T-helper 2 cell treated with Interferon-gamma antibody and Interleukin-4, amounts not matched to agents 5 μg/mL and 100 μg/mL, for 36 hours (primary cell): ENCODE measurements at regions not wholly inside any gene's neighbourhood (a gene's known extent, or its start where the extent isn't known, plus 50 kb on each side); places are given as distances from the start of the nearest gene placed in this dataset.

Experiments
- DNase-seq: peaks from one replicate; pipeline ENCODE4 v3.0.0; 2021; ENCODE audit warnings: low spot score
- H3K27ac Mint-ChIP-seq: one replicate; pipeline ENCODE4 v1.8.0; 2021; ENCODE audit warnings: mild to moderate bottlenecking, mixed read lengths
- H3K27me3 Mint-ChIP-seq: one replicate; pipeline ENCODE4 v1.8.0; 2021; ENCODE audit warnings: low read depth, mixed read lengths
- H3K36me3 Mint-ChIP-seq: one replicate; pipeline ENCODE4 v1.8.0; 2021; ENCODE audit warnings: low read depth, mixed read lengths
- H3K4me1 Mint-ChIP-seq: one replicate; pipeline ENCODE4 v1.8.0; 2021; ENCODE audit warnings: low read depth, mixed read lengths
- H3K4me3 Mint-ChIP-seq: one replicate; pipeline ENCODE4 v1.8.0; 2022; ENCODE audit warnings: mild to moderate bottlenecking, moderate library complexity, mixed read lengths
- H3K9me3 Mint-ChIP-seq: one replicate; pipeline ENCODE4 v1.8.0; 2021; ENCODE audit warnings: mixed read lengths

- Mint-ChIP-seq H3K27ac (no peak overlapping the region), H3K27me3 (no peaks in the 10 kb centered on the region), H3K36me3 (no peaks in the 10 kb centered on the region), H3K4me3 (no peak overlapping the region), H3K4me1 (no peaks in the 10 kb centered on the region), H3K9me3 (no peaks in the 10 kb centered on the region)
- DNase-seq, result no peak
These were observed 272.4 kb upstream of the MYO3A start for GRCh38 chr10:25661632-25662031.

GRCh38 chr10:25666276-25666675, 267.8 kb upstream of the MYO3A start:
- Mint-ChIP-seq H3K9me3 (no peaks in the 10 kb centered on the region), H3K4me3 (no peak overlapping the region), H3K4me1 (no peaks in the 10 kb centered on the region), H3K36me3 (no peaks in the 10 kb centered on the region), H3K27ac (no peak overlapping the region), H3K27me3 (no peaks in the 10 kb centered on the region)
- no peak for DNase-seq

GRCh38 chr10:25675204-25675603, 258.8 kb upstream of the MYO3A start:
- H3K9me3 Mint-ChIP-seq, result peaks cover 8% of the 10 kb centered on the region
- no peak for DNase-seq
- H3K27me3 Mint-ChIP-seq, result no peaks in the 10 kb centered on the region
- H3K4me1 Mint-ChIP-seq, result no peaks in the 10 kb centered on the region
- H3K36me3 Mint-ChIP-seq, result no peaks in the 10 kb centered on the region
- H3K27ac Mint-ChIP-seq, result no peak overlapping the region
- no peak overlapping the region for H3K4me3 Mint-ChIP-seq

GRCh38 chr10:25675615-25676014, 258.4 kb upstream of the MYO3A start:
- Mint-ChIP-seq H3K4me1 (no peaks in the 10 kb centered on the region), H3K4me3 (no peak overlapping the region)

GRCh38 chr10:25678220-25678619, 255.8 kb upstream of the MYO3A start:
- Mint-ChIP-seq H3K36me3 (no peaks in the 10 kb centered on the region), H3K9me3 (peaks cover 8% of the 10 kb centered on the region), H3K4me3 (no peak overlapping the region), H3K27ac (no peak overlapping the region), H3K27me3 (no peaks in the 10 kb centered on the region), H3K4me1 (no peaks in the 10 kb centered on the region)
- DNase-seq, result no peak

More at GRCh38 chr10:25675615-25676014, 258.4 kb upstream of the MYO3A start:
- Mint-ChIP-seq H3K27me3 (no peaks in the 10 kb centered on the region), H3K36me3 (no peaks in the 10 kb centered on the region), H3K9me3 (peaks cover 8% of the 10 kb centered on the region), H3K27ac (no peak overlapping the region)
- no peak for DNase-seq

GRCh38 chr10:25678666-25679065, 255.4 kb upstream of the MYO3A start:
- no peaks in the 10 kb centered on the region for H3K36me3 Mint-ChIP-seq
- peaks cover 8% of the 10 kb centered on the region for H3K9me3 Mint-ChIP-seq
- DNase-seq, result no peak
- no peaks in the 10 kb centered on the region for H3K27me3 Mint-ChIP-seq
- H3K4me3 Mint-ChIP-seq, result no peak overlapping the region
- H3K27ac Mint-ChIP-seq, result no peak overlapping the region
- H3K4me1 Mint-ChIP-seq, result no peaks in the 10 kb centered on the region

GRCh38 chr10:25682203-25682851, 251.7 kb upstream of the MYO3A start:
- H3K4me1 Mint-ChIP-seq, result no peaks in the 10 kb centered on the region
- no peaks in the 10 kb centered on the region for H3K36me3 Mint-ChIP-seq

GRCh38 chr10:25683344-25683743, 250.7 kb upstream of the MYO3A start:
- Mint-ChIP-seq H3K36me3 (no peaks in the 10 kb centered on the region), H3K27ac (no peak overlapping the region), H3K4me3 (no peak overlapping the region), H3K4me1 (no peaks in the 10 kb centered on the region), H3K9me3 (no peaks in the 10 kb centered on the region), H3K27me3 (no peaks in the 10 kb centered on the region)
- DNase-seq, result no peak

More at GRCh38 chr10:25682203-25682851, 251.7 kb upstream of the MYO3A start:
- H3K4me3 Mint-ChIP-seq, result no peak overlapping the region
- H3K27me3 Mint-ChIP-seq, result no peaks in the 10 kb centered on the region
- DNase-seq, result no peak
- no peaks in the 10 kb centered on the region for H3K9me3 Mint-ChIP-seq
- no peak overlapping the region for H3K27ac Mint-ChIP-seq

GRCh38 chr10:25687521-25687920, 246.5 kb upstream of the MYO3A start:
- Mint-ChIP-seq H3K36me3 (no peaks in the 10 kb centered on the region), H3K9me3 (no peaks in the 10 kb centered on the region), H3K4me3 (no peak overlapping the region), H3K27me3 (no peaks in the 10 kb centered on the region), H3K27ac (no peak overlapping the region), H3K4me1 (no peaks in the 10 kb centered on the region)
- no peak for DNase-seq

GRCh38 chr10:25689346-25690100, 244.5 kb upstream of the MYO3A start:
- no peak for DNase-seq
- Mint-ChIP-seq H3K36me3 (no peaks in the 10 kb centered on the region), H3K27me3 (no peaks in the 10 kb centered on the region), H3K9me3 (no peaks in the 10 kb centered on the region), H3K4me3 (no peak overlapping the region), H3K4me1 (no peaks in the 10 kb centered on the region), H3K27ac (no peak overlapping the region)

GRCh38 chr10:25692761-25693160, 241.3 kb upstream of the MYO3A start:
- H3K27ac Mint-ChIP-seq, result no peak overlapping the region
- no peaks in the 10 kb centered on the region for H3K36me3 Mint-ChIP-seq
- no peak overlapping the region for H3K4me3 Mint-ChIP-seq
- no peaks in the 10 kb centered on the region for H3K4me1 Mint-ChIP-seq
- H3K27me3 Mint-ChIP-seq, result no peaks in the 10 kb centered on the region
- DNase-seq, result no peak
- H3K9me3 Mint-ChIP-seq, result no peaks in the 10 kb centered on the region

GRCh38 chr10:25694206-25694933, 239.7 kb upstream of the MYO3A start:
- no peak overlapping the region for H3K27ac Mint-ChIP-seq
- H3K4me1 Mint-ChIP-seq, result no peaks in the 10 kb centered on the region
- no peaks in the 10 kb centered on the region for H3K9me3 Mint-ChIP-seq
- DNase-seq, result no peak
- H3K27me3 Mint-ChIP-seq, result no peaks in the 10 kb centered on the region
- H3K4me3 Mint-ChIP-seq, result no peak overlapping the region
- no peaks in the 10 kb centered on the region for H3K36me3 Mint-ChIP-seq

- DNase-seq, result no peak
- Mint-ChIP-seq H3K27me3 (no peaks in the 10 kb centered on the region), H3K36me3 (no peaks in the 10 kb centered on the region), H3K9me3 (no peaks in the 10 kb centered on the region), H3K4me3 (no peak overlapping the region), H3K27ac (no peak overlapping the region), H3K4me1 (no peaks in the 10 kb centered on the region)
These were observed 239.1 kb upstream of the MYO3A start for GRCh38 chr10:25694971-25695370.

GRCh38 chr10:25695586-25695985, 238.4 kb upstream of the MYO3A start:
- Mint-ChIP-seq H3K27me3 (no peaks in the 10 kb centered on the region), H3K4me3 (no peak overlapping the region), H3K27ac (no peak overlapping the region), H3K4me1 (no peaks in the 10 kb centered on the region), H3K36me3 (no peaks in the 10 kb centered on the region), H3K9me3 (no peaks in the 10 kb centered on the region)
- DNase-seq, result no peak
